GM13977 (cell line): ENCODE measurements at regions not wholly inside any gene's neighbourhood (a gene's known extent, or its start where the extent isn't known, plus 50 kb on each side); places are given as distances from the start of the nearest gene placed in this dataset.

ENCODE experiments used
- DNase-seq: peaks from one replicate; pipeline ENCODE4 v3.0.0; 2012; ENCODE audit warnings: low spot score
- CTCF ChIP-seq: IDR thresholded peaks from 2 replicates; pipeline ENCODE4 v1.5.1; 2012; ENCODE audit warnings: mild to moderate bottlenecking, control low read depth; ENCODE audit not compliant: insufficient read depth; ENCODE audit errors: extremely low read depth, missing control alignments
- in situ Hi-C: fragments of 300-500 bp; cut with MboI; formaldehyde crosslinking; loops from one replicate; pipeline ENCODE4 v1.12.0; 2022; ENCODE audit warnings: low sequenced_read_pairs, low pct_unique_long_range_greater_than_20kb, mixed read lengths, inconsistent platforms; ENCODE audit not compliant: unreplicated experiment

- in situ Hi-C loops = no loop called here
These were observed 104.0 kb downstream of the BAMBI start for GRCh38 chr10:28781296-28781695.

GRCh38 chr10:28783087-28783486 is 105.8 kb downstream of the BAMBI start:
- no peak for DNase-seq
- in situ Hi-C loops = no loop called here
- no peak for TF ChIP-seq CTCF

More at GRCh38 chr10:28781296-28781695, 104.0 kb downstream of the BAMBI start:
- no peak for TF ChIP-seq CTCF
- DNase-seq = no peak

- no peak for TF ChIP-seq CTCF
- DNase-seq = no peak
- in situ Hi-C loops = no loop called here
These were observed 107.7 kb downstream of the BAMBI start for GRCh38 chr10:28785018-28785417.

- in situ Hi-C loops = no loop called here
- DNase-seq = no peak
- TF ChIP-seq CTCF = no peak
These were observed 110.9 kb downstream of the BAMBI start for GRCh38 chr10:28788252-28788651.

- TF ChIP-seq CTCF = no peak
- no peak for DNase-seq
- in situ Hi-C loops = no loop called here
These were observed 111.4 kb downstream of the BAMBI start for GRCh38 chr10:28788762-28789161.

GRCh38 chr10:28790146-28790545 is 112.8 kb downstream of the BAMBI start:
- in situ Hi-C loops = no loop called here
- DNase-seq = no peak

More at GRCh38 chr10:28790146-28790545, 112.8 kb downstream of the BAMBI start:
- TF ChIP-seq CTCF = no peak
